ENCODE measurements at regions not wholly inside any gene's neighbourhood (a gene's known extent, or its start where the extent isn't known, plus 50 kb on each side); places are given as distances from the start of the nearest gene placed in this dataset.

- no peak for FAIRE-seq
Measured at GRCh38 chr15:87628311-87628710, 628.2 kb downstream of the NTRK3 start.

- no peak for FAIRE-seq
Measured at GRCh38 chr15:87626860-87627259, 629.7 kb downstream of the NTRK3 start.

- FAIRE-seq: no peak
Measured at GRCh38 chr15:87623832-87624231, 632.7 kb downstream of the NTRK3 start.

- FAIRE-seq: no peak
Measured at GRCh38 chr15:87620393-87620792, 636.1 kb downstream of the NTRK3 start.

GRCh38 chr15:87619161-87619960, 637.2 kb downstream of the NTRK3 start:
- peak; percentile 99 for FAIRE-seq

- no peak for FAIRE-seq
Measured at GRCh38 chr15:87618203-87618725, 638.3 kb downstream of the NTRK3 start.

GRCh38 chr15:87614704-87615103, 641.8 kb downstream of the NTRK3 start:
- no peak for FAIRE-seq

GRCh38 chr15:87610366-87610765, 646.2 kb downstream of the NTRK3 start:
- no peak for FAIRE-seq

- no peak for FAIRE-seq
Measured at GRCh38 chr15:87609894-87610293, 646.6 kb downstream of the NTRK3 start.

GRCh38 chr15:87609474-87609873, 647.1 kb downstream of the NTRK3 start:
- FAIRE-seq: no peak

- FAIRE-seq: no peak
Measured at GRCh38 chr15:87608238-87609028, 648.1 kb downstream of the NTRK3 start.

GRCh38 chr15:87606971-87607370, 649.6 kb downstream of the NTRK3 start:
- no peak for FAIRE-seq

GRCh38 chr15:87604857-87605446, 651.6 kb downstream of the NTRK3 start:
- FAIRE-seq: no peak

GRCh38 chr15:87602371-87602770, 654.2 kb downstream of the NTRK3 start:
- FAIRE-seq: no peak

GRCh38 chr15:87599616-87600015, 656.9 kb downstream of the NTRK3 start:
- FAIRE-seq: no peak

- no peak for FAIRE-seq
Measured at GRCh38 chr15:87597346-87598052, 659.0 kb downstream of the NTRK3 start.

- no peak for FAIRE-seq
Measured at GRCh38 chr15:87591582-87591981, 665.0 kb downstream of the NTRK3 start.

- no peak for FAIRE-seq
Measured at GRCh38 chr15:87591042-87591441, 665.5 kb downstream of the NTRK3 start.

- no peak for FAIRE-seq
Measured at GRCh38 chr15:87589134-87589533, 667.4 kb downstream of the NTRK3 start.

- FAIRE-seq: no peak
Measured at GRCh38 chr15:87582169-87582568, 674.4 kb downstream of the NTRK3 start.

- no peak for FAIRE-seq
Measured at GRCh38 chr15:87579537-87579936, 677.0 kb downstream of the NTRK3 start.

- FAIRE-seq: no peak
Measured at GRCh38 chr15:87578776-87579175, 677.8 kb downstream of the NTRK3 start.

GRCh38 chr15:87577336-87577735, 679.2 kb downstream of the NTRK3 start:
- FAIRE-seq: no peak

Measured in endometrium (tissue), 2 donors.